GM23338 (cell line): ENCODE measurements at regions not wholly inside any gene's neighbourhood (a gene's known extent, or its start where the extent isn't known, plus 50 kb on each side); places are given as distances from the start of the nearest gene placed in this dataset.

ENCODE experiments used
- ATAC-seq: fragments of 200-7000 bp; cut with Tn5 transposase; 3 replicates; pipeline ENCODE4 v1.9.1; 2020
- DNase-seq: peaks from one replicate; pipeline ENCODE4 v3.0.0-alpha.2; 2015; ENCODE audit warnings: low spot score
- H2AFZ ChIP-seq: fragments of 200-600 bp; sonication (generic); 2 replicates; pipeline ENCODE4 v1.8.0; 2016; ENCODE audit warnings: antibody characterized with exemption, mild to moderate bottlenecking, moderate library complexity
- H3F3A ChIP-seq: fragments of 200-600 bp; sonication (generic); replicated peaks from 2 replicates; pipeline ENCODE4 v1.8.0; 2017; ENCODE audit warnings: antibody characterized with exemption, mixed run types, low read depth
- H3K27ac ChIP-seq: fragments of 200-600 bp; sonication (generic); 2 replicates; pipeline ENCODE4 v1.6.1; 2016; ENCODE audit warnings: low read depth
- H3K27me3 ChIP-seq: fragments of 200-600 bp; sonication (generic); 2 replicates; pipeline ENCODE4 v1.8.0; 2016; ENCODE audit warnings: mild to moderate bottlenecking, mixed run types, moderate library complexity; ENCODE audit not compliant: insufficient read depth
- H3K36me3 ChIP-seq: fragments of 200-600 bp; sonication (generic); 2 replicates; pipeline ENCODE4 v1.8.0; 2016; ENCODE audit warnings: mild to moderate bottlenecking; ENCODE audit not compliant: insufficient read depth
- H3K4me1 ChIP-seq: fragments of 200-600 bp; sonication (generic); 2 replicates; pipeline ENCODE4 v1.8.0; 2016; ENCODE audit warnings: mild to moderate bottlenecking, moderate library complexity; ENCODE audit not compliant: insufficient read depth
- H3K4me2 ChIP-seq: fragments of 200-600 bp; sonication (generic); 2 replicates; pipeline ENCODE4 v1.7.1; 2017; ENCODE audit warnings: mixed run types
- H3K4me3 ChIP-seq: fragments of 200-600 bp; sonication (generic); 2 replicates; pipeline ENCODE4 v1.6.1; 2016; ENCODE audit warnings: mixed run types
- H3K79me2 ChIP-seq: fragments of 200-600 bp; sonication (generic); replicated peaks from 2 replicates; pipeline ENCODE4 v1.8.0; 2017; ENCODE audit warnings: mild to moderate bottlenecking; ENCODE audit not compliant: insufficient read depth
- H3K9me2 ChIP-seq: fragments of 200-600 bp; sonication (generic); 2 replicates; pipeline ENCODE4 v1.8.0; 2017; ENCODE audit not compliant: insufficient read depth
- H4K20me1 ChIP-seq: fragments of 200-600 bp; sonication (generic); replicated peaks from 2 replicates; pipeline ENCODE4 v1.8.0; 2017; ENCODE audit warnings: mild to moderate bottlenecking; ENCODE audit not compliant: insufficient read depth
- H3K27ac Mint-ChIP-seq: 2 replicates; pipeline ENCODE4 v1.8.0; 2020; ENCODE audit warnings: inconsistent platforms, mild to moderate bottlenecking, moderate library complexity, mixed read lengths
- H3K27me3 Mint-ChIP-seq: 3 replicates; pipeline ENCODE4 v1.8.0; 2022; ENCODE audit warnings: low read depth, mild to moderate bottlenecking, moderate library complexity, mixed read lengths, inconsistent platforms; ENCODE audit not compliant: insufficient read depth, poor library complexity
- H3K36me3 Mint-ChIP-seq: 3 replicates; pipeline ENCODE4 v1.8.0; 2021; ENCODE audit warnings: low read depth, mild to moderate bottlenecking, inconsistent platforms, moderate library complexity, mixed read lengths
- H3K4me1 Mint-ChIP-seq: 3 replicates; pipeline ENCODE4 v1.8.0; 2020; ENCODE audit warnings: mild to moderate bottlenecking, inconsistent platforms, mixed read lengths
- H3K4me3 Mint-ChIP-seq: 3 replicates; pipeline ENCODE4 v1.8.0; 2021; ENCODE audit warnings: moderate library complexity, mild to moderate bottlenecking, inconsistent platforms, mixed read lengths
- H3K9me3 Mint-ChIP-seq: 3 replicates; pipeline ENCODE4 v1.8.0; 2020; ENCODE audit warnings: moderate library complexity, mild to moderate bottlenecking, inconsistent platforms, mixed read lengths
- CREB1 ChIP-seq: fragments of 250-450 bp; sonication (Bioruptor Pico); IDR thresholded peaks from 2 replicates; pipeline ENCODE4 v1.5.0; 2020; ENCODE audit warnings: low read depth, mild to moderate bottlenecking, moderate library complexity
- EZH2 ChIP-seq: fragments of 200-600 bp; sonication (generic); IDR thresholded peaks from one replicate; pipeline ENCODE4 v1.8.0; 2017; ENCODE audit warnings: antibody characterized with exemption, mild to moderate bottlenecking, low read depth; ENCODE audit not compliant: unreplicated experiment
- EZH2phosphoT487 ChIP-seq: fragments of 200-600 bp; sonication (generic); IDR thresholded peaks from one replicate; pipeline ENCODE4 v1.8.1; 2018; ENCODE audit warnings: antibody characterized with exemption; ENCODE audit not compliant: unreplicated experiment
- NANOG ChIP-seq: IDR thresholded peaks from 2 replicates; pipeline ENCODE4 v1.6.1; 2016; ENCODE audit warnings: antibody characterized with exemption, borderline replicate concordance
- POLR2AphosphoS5 ChIP-seq: IDR thresholded peaks from 2 replicates; pipeline ENCODE4 v1.6.1; 2016; ENCODE audit warnings: antibody characterized with exemption, low read depth
- REST ChIP-seq: IDR thresholded peaks from one replicate; pipeline ENCODE4 v1.6.1; 2018; ENCODE audit warnings: antibody characterized with exemption; ENCODE audit not compliant: unreplicated experiment
- STAT1 ChIP-seq: IDR thresholded peaks from one replicate; pipeline ENCODE4 v1.6.1; 2016; ENCODE audit warnings: antibody characterized with exemption; ENCODE audit not compliant: unreplicated experiment
- ZNF114 ChIP-seq: fragments of 250-450 bp; sonication (Bioruptor Pico); IDR thresholded peaks from 2 replicates; pipeline ENCODE4 v1.5.0; 2020; ENCODE audit warnings: mild to moderate bottlenecking, moderate library complexity
- ZNF331 ChIP-seq: fragments of 250-450 bp; sonication (Bioruptor Pico); IDR thresholded peaks from 2 replicates; pipeline ENCODE4 v1.5.0; 2020; ENCODE audit warnings: low read depth, mild to moderate bottlenecking, moderate library complexity
- TF ChIP-seq, protein P1 (sequence below), 2 experiments: fragments of 200-600 bp in 1 of 2; sonication (generic) in 1 of 2; conservative IDR thresholded peaks; 2 replicates each; pipeline versions ENCODE4 v1.5.1 to v1.6.1; 2016 to 2017; ENCODE audit warnings: antibody characterized with exemption in 2 of 2, low read depth in 2 of 2, mild to moderate bottlenecking in 2 of 2, moderate library complexity in 1 of 2
- TF ChIP-seq, protein P2 (sequence below): fragments of 250-450 bp; sonication (Bioruptor Pico); IDR thresholded peaks from 2 replicates; pipeline ENCODE4 v1.5.0; 2020; ENCODE audit warnings: mild to moderate bottlenecking, moderate library complexity

DNA sequence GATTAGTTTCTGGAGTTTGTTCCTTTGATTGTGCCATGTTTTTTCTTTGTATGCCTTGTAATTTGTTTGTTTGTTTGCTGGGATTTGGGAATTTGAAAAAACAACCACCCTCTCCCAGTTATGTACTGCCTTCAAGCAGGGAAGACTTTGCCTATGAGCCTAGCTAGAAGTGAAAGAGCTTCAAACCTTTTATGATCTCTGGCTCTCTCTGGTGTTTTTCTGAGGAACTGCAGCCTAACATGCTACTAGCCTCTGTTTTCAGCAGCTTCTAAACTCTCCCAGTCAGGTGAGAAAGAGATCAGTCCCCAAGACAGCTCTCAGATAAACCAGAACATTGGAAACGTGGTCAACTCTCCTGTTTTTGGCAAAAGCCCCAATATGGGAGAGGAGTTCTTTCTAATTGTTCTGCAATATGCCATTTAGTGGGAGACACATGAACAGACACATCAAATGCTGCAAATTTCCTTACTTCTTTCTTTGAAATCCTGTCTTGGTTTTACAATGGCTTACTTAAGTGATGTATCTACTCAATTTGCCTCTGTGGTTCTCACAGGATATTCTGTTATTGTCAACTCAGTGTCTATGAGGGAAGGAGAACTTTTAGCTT is 58.9 kb upstream of the SERINC1 start:
- H3K27ac ChIP-seq: no peak overlapping the region
- Mint-ChIP-seq H3K4me3 (no peak overlapping the region), H3K4me1 (peaks cover 9% of the 10 kb centered on the region), H3K27me3 (no peaks in the 10 kb centered on the region), H3K9me3 (peaks cover 15% of the 10 kb centered on the region), H3K36me3 (peaks cover 44% of the 10 kb centered on the region), H3K27ac (no peak overlapping the region)
- H2AFZ ChIP-seq: no peak overlapping the region
- no peak overlapping the region for H3K4me2 ChIP-seq
- no peaks in the 10 kb centered on the region for H3K4me1 ChIP-seq
- no peaks in the 10 kb centered on the region for H3K27me3 ChIP-seq
- H3K36me3 ChIP-seq: peaks cover 7% of the 10 kb centered on the region; the same call in 1 of the 2 replicates
- peaks cover 18% of the 10 kb centered on the region for H4K20me1 ChIP-seq
- no peaks in the 10 kb centered on the region for H3F3A ChIP-seq
- peak; percentile 92 for DNase-seq
- no peak for TF ChIP-seq CREB1 (CRISPR knock-in tag)
- no peak for TF ChIP-seq STAT1
- TF ChIP-seq NANOG: no peak
- TF ChIP-seq, protein P1, sequence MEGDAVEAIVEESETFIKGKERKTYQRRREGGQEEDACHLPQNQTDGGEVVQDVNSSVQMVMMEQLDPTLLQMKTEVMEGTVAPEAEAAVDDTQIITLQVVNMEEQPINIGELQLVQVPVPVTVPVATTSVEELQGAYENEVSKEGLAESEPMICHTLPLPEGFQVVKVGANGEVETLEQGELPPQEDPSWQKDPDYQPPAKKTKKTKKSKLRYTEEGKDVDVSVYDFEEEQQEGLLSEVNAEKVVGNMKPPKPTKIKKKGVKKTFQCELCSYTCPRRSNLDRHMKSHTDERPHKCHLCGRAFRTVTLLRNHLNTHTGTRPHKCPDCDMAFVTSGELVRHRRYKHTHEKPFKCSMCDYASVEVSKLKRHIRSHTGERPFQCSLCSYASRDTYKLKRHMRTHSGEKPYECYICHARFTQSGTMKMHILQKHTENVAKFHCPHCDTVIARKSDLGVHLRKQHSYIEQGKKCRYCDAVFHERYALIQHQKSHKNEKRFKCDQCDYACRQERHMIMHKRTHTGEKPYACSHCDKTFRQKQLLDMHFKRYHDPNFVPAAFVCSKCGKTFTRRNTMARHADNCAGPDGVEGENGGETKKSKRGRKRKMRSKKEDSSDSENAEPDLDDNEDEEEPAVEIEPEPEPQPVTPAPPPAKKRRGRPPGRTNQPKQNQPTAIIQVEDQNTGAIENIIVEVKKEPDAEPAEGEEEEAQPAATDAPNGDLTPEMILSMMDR (conservative IDR thresholded peaks at IDR 0.05; ENCODE audit: low read depth in 2 of 2): peak; percentile 79 to 82
- TF ChIP-seq REST: no peak
- no peak for TF ChIP-seq EZH2phosphoT487
- peak; percentile 97 for ATAC-seq
- no peaks in the 10 kb centered on the region for H3K9me2 ChIP-seq
- peaks cover 98% of the 10 kb centered on the region for H3K79me2 ChIP-seq
- H3K4me3 ChIP-seq: no peak overlapping the region

GRCh38 chr6:122548281-122548680 is 61.9 kb upstream of the PKIB start:
- DNase-seq (no peak), ATAC-seq (no peak)
- TF ChIP-seq, protein P2, sequence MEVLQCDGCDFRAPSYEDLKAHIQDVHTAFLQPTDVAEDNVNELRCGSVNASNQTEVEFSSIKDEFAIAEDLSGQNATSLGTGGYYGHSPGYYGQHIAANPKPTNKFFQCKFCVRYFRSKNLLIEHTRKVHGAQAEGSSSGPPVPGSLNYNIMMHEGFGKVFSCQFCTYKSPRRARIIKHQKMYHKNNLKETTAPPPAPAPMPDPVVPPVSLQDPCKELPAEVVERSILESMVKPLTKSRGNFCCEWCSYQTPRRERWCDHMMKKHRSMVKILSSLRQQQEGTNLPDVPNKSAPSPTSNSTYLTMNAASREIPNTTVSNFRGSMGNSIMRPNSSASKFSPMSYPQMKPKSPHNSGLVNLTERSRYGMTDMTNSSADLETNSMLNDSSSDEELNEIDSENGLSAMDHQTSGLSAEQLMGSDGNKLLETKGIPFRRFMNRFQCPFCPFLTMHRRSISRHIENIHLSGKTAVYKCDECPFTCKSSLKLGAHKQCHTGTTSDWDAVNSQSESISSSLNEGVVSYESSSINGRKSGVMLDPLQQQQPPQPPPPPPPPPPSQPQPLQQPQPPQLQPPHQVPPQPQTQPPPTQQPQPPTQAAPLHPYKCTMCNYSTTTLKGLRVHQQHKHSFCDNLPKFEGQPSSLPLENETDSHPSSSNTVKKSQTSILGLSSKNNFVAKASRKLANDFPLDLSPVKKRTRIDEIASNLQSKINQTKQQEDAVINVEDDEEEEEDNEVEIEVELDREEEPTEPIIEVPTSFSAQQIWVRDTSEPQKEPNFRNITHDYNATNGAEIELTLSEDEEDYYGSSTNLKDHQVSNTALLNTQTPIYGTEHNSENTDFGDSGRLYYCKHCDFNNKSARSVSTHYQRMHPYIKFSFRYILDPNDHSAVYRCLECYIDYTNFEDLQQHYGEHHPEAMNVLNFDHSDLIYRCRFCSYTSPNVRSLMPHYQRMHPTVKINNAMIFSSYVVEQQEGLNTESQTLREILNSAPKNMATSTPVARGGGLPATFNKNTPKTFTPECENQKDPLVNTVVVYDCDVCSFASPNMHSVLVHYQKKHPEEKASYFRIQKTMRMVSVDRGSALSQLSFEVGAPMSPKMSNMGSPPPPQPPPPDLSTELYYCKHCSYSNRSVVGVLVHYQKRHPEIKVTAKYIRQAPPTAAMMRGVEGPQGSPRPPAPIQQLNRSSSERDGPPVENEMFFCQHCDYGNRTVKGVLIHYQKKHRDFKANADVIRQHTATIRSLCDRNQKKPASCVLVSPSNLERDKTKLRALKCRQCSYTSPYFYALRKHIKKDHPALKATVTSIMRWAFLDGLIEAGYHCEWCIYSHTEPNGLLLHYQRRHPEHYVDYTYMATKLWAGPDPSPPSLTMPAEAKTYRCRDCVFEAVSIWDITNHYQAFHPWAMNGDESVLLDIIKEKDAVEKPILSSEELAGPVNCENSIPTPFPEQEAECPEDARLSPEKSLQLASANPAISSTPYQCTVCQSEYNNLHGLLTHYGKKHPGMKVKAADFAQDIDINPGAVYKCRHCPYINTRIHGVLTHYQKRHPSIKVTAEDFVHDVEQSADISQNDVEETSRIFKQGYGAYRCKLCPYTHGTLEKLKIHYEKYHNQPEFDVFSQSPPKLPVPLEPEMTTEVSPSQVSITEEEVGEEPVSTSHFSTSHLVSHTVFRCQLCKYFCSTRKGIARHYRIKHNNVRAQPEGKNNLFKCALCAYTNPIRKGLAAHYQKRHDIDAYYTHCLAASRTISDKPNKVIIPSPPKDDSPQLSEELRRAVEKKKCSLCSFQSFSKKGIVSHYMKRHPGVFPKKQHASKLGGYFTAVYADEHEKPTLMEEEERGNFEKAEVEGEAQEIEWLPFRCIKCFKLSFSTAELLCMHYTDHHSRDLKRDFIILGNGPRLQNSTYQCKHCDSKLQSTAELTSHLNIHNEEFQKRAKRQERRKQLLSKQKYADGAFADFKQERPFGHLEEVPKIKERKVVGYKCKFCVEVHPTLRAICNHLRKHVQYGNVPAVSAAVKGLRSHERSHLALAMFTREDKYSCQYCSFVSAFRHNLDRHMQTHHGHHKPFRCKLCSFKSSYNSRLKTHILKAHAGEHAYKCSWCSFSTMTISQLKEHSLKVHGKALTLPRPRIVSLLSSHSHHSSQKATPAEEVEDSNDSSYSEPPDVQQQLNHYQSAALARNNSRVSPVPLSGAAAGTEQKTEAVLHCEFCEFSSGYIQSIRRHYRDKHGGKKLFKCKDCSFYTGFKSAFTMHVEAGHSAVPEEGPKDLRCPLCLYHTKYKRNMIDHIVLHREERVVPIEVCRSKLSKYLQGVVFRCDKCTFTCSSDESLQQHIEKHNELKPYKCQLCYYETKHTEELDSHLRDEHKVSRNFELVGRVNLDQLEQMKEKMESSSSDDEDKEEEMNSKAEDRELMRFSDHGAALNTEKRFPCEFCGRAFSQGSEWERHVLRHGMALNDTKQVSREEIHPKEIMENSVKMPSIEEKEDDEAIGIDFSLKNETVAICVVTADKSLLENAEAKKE (CRISPR knock-in tag): no peak
- no peak for TF ChIP-seq EZH2
- no peak for TF ChIP-seq ZNF331
- TF ChIP-seq ZNF114 (CRISPR knock-in tag): no peak
- no peak for TF ChIP-seq STAT1
- no peak for TF ChIP-seq POLR2AphosphoS5
- Histone ChIP-seq H3K4me2 (no peak overlapping the region), H3K4me3 (no peak overlapping the region), H4K20me1 (peaks cover 32% of the 10 kb centered on the region), H3K27ac (no peak overlapping the region), H3K27me3 (no peaks in the 10 kb centered on the region), H2AFZ (no peak overlapping the region), H3K9me2 (0 out of 2 replicates have a peak, but pooled peaks cover 2% of the 10 kb centered on the region), H3F3A (no peaks in the 10 kb centered on the region), H3K79me2 (peaks cover 81% of the 10 kb centered on the region), H3K36me3 (peaks cover 7% of the 10 kb centered on the region; the same call in 1 of the 2 replicates), H3K4me1 (no peaks in the 10 kb centered on the region)
- Mint-ChIP-seq H3K4me3 (no peak overlapping the region), H3K4me1 (peaks cover 17% of the 10 kb centered on the region; the same call in 2 of the 3 replicates), H3K27ac (no peak overlapping the region), H3K27me3 (no peaks in the 10 kb centered on the region), H3K36me3 (peaks cover 19% of the 10 kb centered on the region), H3K9me3 (peaks cover 9% of the 10 kb centered on the region)
